ENCODE measurements at regions not wholly inside any gene's neighbourhood (a gene's known extent, or its start where the extent isn't known, plus 50 kb on each side); places are given as distances from the start of the nearest gene placed in this dataset.

GRCh38 chr3:170723241-170723640 is 137.4 kb upstream of the SLC7A14 start:
- TF ChIP-seq POLR2AphosphoS5 (IDR thresholded peaks at IDR 0.05; ENCODE audit: insufficient read depth in 1 of 2, low read depth in 1 of 2): no peak
- H3K9me3 ChIP-seq: no peaks in the 10 kb centered on the region
- no peaks in the 10 kb centered on the region for H3K27me3 ChIP-seq
- H3K4me3 ChIP-seq: no peak overlapping the region
- intact Hi-C loops (cut with DNase I): no loop called here
- DNase-seq (ENCODE audit: extremely low spot score in 2 of 2): no peak
- H3K36me3 ChIP-seq: no peaks in the 10 kb centered on the region
- peaks cover 28% of the 10 kb centered on the region for H3K4me1 ChIP-seq
- peak overlapping the region; percentile 53 for H3K27ac ChIP-seq

- Histone ChIP-seq H3K27me3 (no peaks in the 10 kb centered on the region), H3K36me3 (no peaks in the 10 kb centered on the region), H3K9me3 (no peaks in the 10 kb centered on the region), H3K4me3 (no peak overlapping the region), H3K27ac (no peak overlapping the region), H3K4me1 (peaks cover 16% of the 10 kb centered on the region)
- TF ChIP-seq POLR2AphosphoS5 (IDR thresholded peaks at IDR 0.05; ENCODE audit: insufficient read depth in 1 of 2, low read depth in 1 of 2) (no peak), POLR2A (IDR thresholded peaks at IDR 0.05) (no peak), CTCF (IDR thresholded peaks at IDR 0.05) (no peak)
- intact Hi-C loops (cut with DNase I): no loop called here
- no peak for DNase-seq (ENCODE audit: extremely low spot score in 2 of 2)
Measured at GRCh38 chr3:170721563-170721962, 135.7 kb upstream of the SLC7A14 start.

GRCh38 chr3:170719300-170719699 is 133.4 kb upstream of the SLC7A14 start:
- no peaks in the 10 kb centered on the region for H3K36me3 ChIP-seq
- peaks cover 4% of the 10 kb centered on the region for H3K4me1 ChIP-seq
- no peak overlapping the region for H3K4me3 ChIP-seq
- H3K27ac ChIP-seq: no peak overlapping the region
- no peak for DNase-seq (ENCODE audit: extremely low spot score in 2 of 2)
- no peak for TF ChIP-seq CTCF (IDR thresholded peaks at IDR 0.05)
- no peak for TF ChIP-seq POLR2A (IDR thresholded peaks at IDR 0.05)
- TF ChIP-seq POLR2AphosphoS5 (IDR thresholded peaks at IDR 0.05; ENCODE audit: insufficient read depth in 1 of 2, low read depth in 1 of 2): no peak
- intact Hi-C loops (cut with DNase I): no loop called here
- H3K27me3 ChIP-seq: no peaks in the 10 kb centered on the region
- no peaks in the 10 kb centered on the region for H3K9me3 ChIP-seq

GRCh38 chr3:170718848-170719247 is 133.0 kb upstream of the SLC7A14 start:
- intact Hi-C loops (cut with DNase I): no loop called here
- no peak for DNase-seq (ENCODE audit: extremely low spot score in 2 of 2)
- TF ChIP-seq POLR2A (IDR thresholded peaks at IDR 0.05) (no peak), CTCF (IDR thresholded peaks at IDR 0.05) (no peak), POLR2AphosphoS5 (IDR thresholded peaks at IDR 0.05; ENCODE audit: insufficient read depth in 1 of 2, low read depth in 1 of 2) (no peak)

GRCh38 chr3:170717410-170718402 is 131.8 kb upstream of the SLC7A14 start:
- Histone ChIP-seq H3K4me3 (no peak overlapping the region), H3K27me3 (no peaks in the 10 kb centered on the region), H3K27ac (no peak overlapping the region), H3K9me3 (no peaks in the 10 kb centered on the region), H3K36me3 (no peaks in the 10 kb centered on the region), H3K4me1 (no peaks in the 10 kb centered on the region)
- intact Hi-C loops (cut with DNase I): no loop called here
- DNase-seq (ENCODE audit: extremely low spot score in 2 of 2): no peak
- no peak for TF ChIP-seq POLR2AphosphoS5 (IDR thresholded peaks at IDR 0.05; ENCODE audit: insufficient read depth in 1 of 2, low read depth in 1 of 2)
- no peak for TF ChIP-seq CTCF (IDR thresholded peaks at IDR 0.05)
- TF ChIP-seq POLR2A (IDR thresholded peaks at IDR 0.05): no peak

More at GRCh38 chr3:170718848-170719247, 133.0 kb upstream of the SLC7A14 start:
- Histone ChIP-seq H3K27ac (no peak overlapping the region), H3K4me1 (no peaks in the 10 kb centered on the region), H3K27me3 (no peaks in the 10 kb centered on the region), H3K4me3 (no peak overlapping the region), H3K9me3 (no peaks in the 10 kb centered on the region), H3K36me3 (no peaks in the 10 kb centered on the region)

All from vagina (tissue), 2 donors.